ENCODE measurements at regions not wholly inside any gene's neighbourhood (a gene's known extent, or its start where the extent isn't known, plus 50 kb on each side); places are given as distances from the start of the nearest gene placed in this dataset.
A peak's percentile ranks its signal among the peaks of the same experiment; 100 is the strongest.

- Histone ChIP-seq H3K27ac (ENCODE audit: low read depth, low read length) (peak overlapping the region; percentile 50), H3K36me3 (ENCODE audit: control insufficient read depth, insufficient read depth, low read length) (no peaks in the 10 kb centered on the region), H3K9me3 (ENCODE audit: control insufficient read depth, low read length) (no peaks in the 10 kb centered on the region), H3K4me3 (ENCODE audit: low read length) (no peak overlapping the region), H3K4me1 (ENCODE audit: control insufficient read depth, insufficient read depth, low read length) (no peaks in the 10 kb centered on the region), H3K9ac (ENCODE audit: extremely low read depth, low read length, poor library complexity, severe bottlenecking) (no peak overlapping the region), H3K27me3 (ENCODE audit: control insufficient read depth, insufficient read depth, low read length, poor library complexity, severe bottlenecking) (no peaks in the 10 kb centered on the region)
- H3K4me3 Mint-ChIP-seq = no peak overlapping the region
- H3K27me3 Mint-ChIP-seq (ENCODE audit: insufficient read depth) = no peaks in the 10 kb centered on the region
- 85 to 91% methylated on average over 5 of the region's 5 CpGs for WGBS, 2 experiments (ENCODE audit: insufficient coverage in 1 of 2, insufficient read length in 1 of 2)
- H3K4me1 Mint-ChIP-seq = no peaks in the 10 kb centered on the region
- TF ChIP-seq CTCF (conservative IDR thresholded peaks at IDR 0.05) = no peak
- H3K36me3 Mint-ChIP-seq (ENCODE audit: low read depth) = no peaks in the 10 kb centered on the region
- H3K9me3 Mint-ChIP-seq = no peaks in the 10 kb centered on the region
- no peak overlapping the region for H3K27ac Mint-ChIP-seq
- no peak for DNase-seq
Measured at GRCh38 chr18:46386788-46387187, 270.2 kb downstream of the LOXHD1 start.

GRCh38 chr18:46387441-46388131 lies 269.4 kb downstream of the LOXHD1 start:
- Mint-ChIP-seq H3K36me3 (ENCODE audit: low read depth) (no peaks in the 10 kb centered on the region), H3K9me3 (no peaks in the 10 kb centered on the region), H3K27ac (no peak overlapping the region), H3K4me1 (no peaks in the 10 kb centered on the region), H3K27me3 (ENCODE audit: insufficient read depth) (no peaks in the 10 kb centered on the region), H3K4me3 (no peak overlapping the region)
- H3K4me1 ChIP-seq (ENCODE audit: control insufficient read depth, insufficient read depth, low read length) = no peaks in the 10 kb centered on the region
- H3K9ac ChIP-seq (ENCODE audit: extremely low read depth, low read length, poor library complexity, severe bottlenecking) = no peak overlapping the region
- 88 to 90% methylated on average over 3 to 9 of the region's 9 CpGs for WGBS, 2 experiments (ENCODE audit: insufficient coverage in 1 of 2, insufficient read length in 1 of 2)
- TF ChIP-seq CTCF (conservative IDR thresholded peaks at IDR 0.05) = no peak
- H3K4me3 ChIP-seq (ENCODE audit: low read length) = no peak overlapping the region
- H3K27ac ChIP-seq (ENCODE audit: low read depth, low read length) = peak overlapping the region; percentile 50
- H3K36me3 ChIP-seq (ENCODE audit: control insufficient read depth, insufficient read depth, low read length) = no peaks in the 10 kb centered on the region
- no peaks in the 10 kb centered on the region for H3K27me3 ChIP-seq (ENCODE audit: control insufficient read depth, insufficient read depth, low read length, poor library complexity, severe bottlenecking)
- no peak for DNase-seq
- no peaks in the 10 kb centered on the region for H3K9me3 ChIP-seq (ENCODE audit: control insufficient read depth, low read length)

- Mint-ChIP-seq H3K36me3 (ENCODE audit: low read depth) (no peaks in the 10 kb centered on the region), H3K27me3 (ENCODE audit: insufficient read depth) (no peaks in the 10 kb centered on the region), H3K9me3 (no peaks in the 10 kb centered on the region), H3K4me3 (no peak overlapping the region), H3K4me1 (no peaks in the 10 kb centered on the region), H3K27ac (no peak overlapping the region)
- no peak overlapping the region for H3K4me3 ChIP-seq (ENCODE audit: low read length)
- TF ChIP-seq CTCF (conservative IDR thresholded peaks at IDR 0.05) = no peak
- no peaks in the 10 kb centered on the region for H3K36me3 ChIP-seq (ENCODE audit: control insufficient read depth, insufficient read depth, low read length)
- H3K9me3 ChIP-seq (ENCODE audit: control insufficient read depth, low read length) = no peaks in the 10 kb centered on the region
- H3K27ac ChIP-seq (ENCODE audit: low read depth, low read length) = peak overlapping the region; percentile 3
- H3K9ac ChIP-seq (ENCODE audit: extremely low read depth, low read length, poor library complexity, severe bottlenecking) = no peak overlapping the region
- H3K4me1 ChIP-seq (ENCODE audit: control insufficient read depth, insufficient read depth, low read length) = no peaks in the 10 kb centered on the region
- WGBS, 2 experiments (ENCODE audit: insufficient coverage in 1 of 2, insufficient read length in 1 of 2) = 92 to 97% methylated on average over 4 to 6 of the region's 6 CpGs
- no peak for DNase-seq
- H3K27me3 ChIP-seq (ENCODE audit: control insufficient read depth, insufficient read depth, low read length, poor library complexity, severe bottlenecking) = no peaks in the 10 kb centered on the region
Measured at GRCh38 chr18:46388286-46388685, 268.7 kb downstream of the LOXHD1 start.
